GM12864 (cell line): ENCODE measurements at regions not wholly inside any gene's neighbourhood (a gene's known extent, or its start where the extent isn't known, plus 50 kb on each side); places are given as distances from the start of the nearest gene placed in this dataset.

Experiments used
- DNase-seq: peaks from one replicate; pipeline ENCODE4 v3.0.0-alpha.2; 2011; ENCODE audit warnings: low read depth
- H3K4me3 ChIP-seq: 2 replicates; pipeline ENCODE4 v1.5.1; 2011; ENCODE audit warnings: mild to moderate bottlenecking, low read depth, low read length, control low read depth
- CTCF ChIP-seq: IDR thresholded peaks from 2 replicates; pipeline ENCODE4 v1.5.1; 2011; ENCODE audit warnings: low read depth, mild to moderate bottlenecking, moderate library complexity, low read length, control low read depth, inconsistent platforms; ENCODE audit errors: missing control alignments

- no peak overlapping the region for H3K4me3 ChIP-seq
- TF ChIP-seq CTCF: no peak
- no peak for DNase-seq
Observed at GRCh38 chr7:20007510-20007909, 209.7 kb downstream of the MACC1 start.

GRCh38 chr7:20005081-20005480 is 212.1 kb downstream of the MACC1 start:
- no peak for TF ChIP-seq CTCF
- DNase-seq: no peak
- no peak overlapping the region for H3K4me3 ChIP-seq

GRCh38 chr7:19999681-20000080 is 217.5 kb downstream of the MACC1 start:
- DNase-seq: no peak
- TF ChIP-seq CTCF: no peak
- H3K4me3 ChIP-seq: no peak overlapping the region

- DNase-seq: no peak
- no peak for TF ChIP-seq CTCF
- no peak overlapping the region for H3K4me3 ChIP-seq
Observed at GRCh38 chr7:19991936-19992335, 218.5 kb upstream of the TMEM196 start.

- H3K4me3 ChIP-seq: no peak overlapping the region
- no peak for DNase-seq
- no peak for TF ChIP-seq CTCF
Observed at GRCh38 chr7:19989906-19990305, 216.5 kb upstream of the TMEM196 start.

- TF ChIP-seq CTCF: no peak
- H3K4me3 ChIP-seq: no peak overlapping the region
- DNase-seq: no peak
Observed at GRCh38 chr7:19988860-19989259, 215.4 kb upstream of the TMEM196 start.

GRCh38 chr7:19984231-19984632 is 210.8 kb upstream of the TMEM196 start:
- no peak for DNase-seq
- H3K4me3 ChIP-seq: no peak overlapping the region
- TF ChIP-seq CTCF: peak; percentile 29
